Colonic mucosa (tissue), 4 donors: ENCODE measurements at regions not wholly inside any gene's neighbourhood (a gene's known extent, or its start where the extent isn't known, plus 50 kb on each side); places are given as distances from the start of the nearest gene placed in this dataset.
"Not testable (repeated sequence)": the region's sequence is repeated elsewhere in the genome, so short reads cannot be mapped to it uniquely, and the experiment has no call there.

Source experiments
- DNase-seq: peaks from one replicate; pipeline ENCODE4 v3.0.0-alpha.2; 2020
- H3K27ac ChIP-seq: fragments of 200-600 bp; one replicate; pipeline ENCODE4 v1.8.0; 2021
- H3K27me3 ChIP-seq: fragments of 200-600 bp; one replicate; pipeline ENCODE4 v1.8.0; 2021
- H3K36me3 ChIP-seq: fragments of 200-600 bp; one replicate; pipeline ENCODE4 v1.8.0; 2021
- H3K4me1 ChIP-seq: fragments of 200-600 bp; one replicate; pipeline ENCODE4 v1.8.0; 2021; ENCODE audit warnings: mild to moderate bottlenecking
- H3K4me3 ChIP-seq: fragments of 200-600 bp; one replicate; pipeline ENCODE4 v1.8.0; 2021
- H3K9ac ChIP-seq, 2 donors: one replicate each; pipeline ENCODE4 v1.7.0; 2013; ENCODE audit warnings: control low read depth in 2 of 2, low read depth in 2 of 2, low read length in 2 of 2
- H3K9me3 ChIP-seq: fragments of 200-600 bp; one replicate; pipeline ENCODE4 v1.8.0; 2021
- intact Hi-C: fragments of 100-400 bp; cut with DNase I; formaldehyde crosslinking; loops from one replicate; pipeline ENCODE4 v1.14.1; 2022
- TF ChIP-seq, protein P1 (sequence below): fragments of 200-600 bp; IDR thresholded peaks from one replicate; pipeline ENCODE4 v1.8.0; 2022; ENCODE audit warnings: antibody characterized with exemption, mild to moderate bottlenecking
- donor health status: healthy.
- donor health status: DM: no; HTN: no; CAD: no.
- donor health status: DM: no; HTN: no; CAD: no.

GRCh38 chr3:148540851-148541250, 156.9 kb upstream of the AGTR1 start:
- Histone ChIP-seq H3K9me3 (no peaks in the 10 kb centered on the region), H3K9ac (no peak overlapping the region), H3K27ac (no peak overlapping the region), H3K4me3 (no peak overlapping the region), H3K27me3 (no peaks in the 10 kb centered on the region), H3K36me3 (no peaks in the 10 kb centered on the region), H3K4me1 (no peaks in the 10 kb centered on the region)
- no peak for DNase-seq
- TF ChIP-seq, protein P1, sequence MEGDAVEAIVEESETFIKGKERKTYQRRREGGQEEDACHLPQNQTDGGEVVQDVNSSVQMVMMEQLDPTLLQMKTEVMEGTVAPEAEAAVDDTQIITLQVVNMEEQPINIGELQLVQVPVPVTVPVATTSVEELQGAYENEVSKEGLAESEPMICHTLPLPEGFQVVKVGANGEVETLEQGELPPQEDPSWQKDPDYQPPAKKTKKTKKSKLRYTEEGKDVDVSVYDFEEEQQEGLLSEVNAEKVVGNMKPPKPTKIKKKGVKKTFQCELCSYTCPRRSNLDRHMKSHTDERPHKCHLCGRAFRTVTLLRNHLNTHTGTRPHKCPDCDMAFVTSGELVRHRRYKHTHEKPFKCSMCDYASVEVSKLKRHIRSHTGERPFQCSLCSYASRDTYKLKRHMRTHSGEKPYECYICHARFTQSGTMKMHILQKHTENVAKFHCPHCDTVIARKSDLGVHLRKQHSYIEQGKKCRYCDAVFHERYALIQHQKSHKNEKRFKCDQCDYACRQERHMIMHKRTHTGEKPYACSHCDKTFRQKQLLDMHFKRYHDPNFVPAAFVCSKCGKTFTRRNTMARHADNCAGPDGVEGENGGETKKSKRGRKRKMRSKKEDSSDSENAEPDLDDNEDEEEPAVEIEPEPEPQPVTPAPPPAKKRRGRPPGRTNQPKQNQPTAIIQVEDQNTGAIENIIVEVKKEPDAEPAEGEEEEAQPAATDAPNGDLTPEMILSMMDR, result no peak
- intact Hi-C loops, result no loop called here

DNA sequence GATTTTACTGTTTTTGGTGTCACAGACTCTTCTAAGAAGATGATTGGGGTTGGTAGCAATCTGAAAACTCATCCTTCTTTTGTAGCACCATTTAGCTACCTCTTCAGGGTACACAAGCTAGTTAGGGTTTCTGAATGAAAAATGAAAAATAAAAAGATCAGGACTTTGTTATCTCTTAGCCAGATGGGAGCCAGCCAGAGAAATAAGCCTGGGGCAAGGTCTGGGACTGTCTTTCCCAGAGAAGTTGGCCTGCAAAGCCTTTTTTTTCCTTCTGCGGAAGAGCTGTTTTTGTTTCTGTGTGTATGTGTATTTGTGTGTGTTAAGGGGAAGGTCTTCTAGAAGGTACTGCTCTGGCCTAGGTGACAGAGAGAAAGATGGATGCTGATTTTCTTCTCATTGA, 150.7 kb upstream of the AGTR1 start:
- no peak for DNase-seq
- H3K27ac ChIP-seq, result no peak overlapping the region
- no peak overlapping the region for H3K4me3 ChIP-seq
- H3K9me3 ChIP-seq, result no peaks in the 10 kb centered on the region
- TF ChIP-seq, protein P1, result no peak
- no peaks in the 10 kb centered on the region for H3K27me3 ChIP-seq
- intact Hi-C loops, result no loop called here
- no peaks in the 10 kb centered on the region for H3K4me1 ChIP-seq
- H3K9ac ChIP-seq, result no peak overlapping the region
- no peaks in the 10 kb centered on the region for H3K36me3 ChIP-seq

DNA sequence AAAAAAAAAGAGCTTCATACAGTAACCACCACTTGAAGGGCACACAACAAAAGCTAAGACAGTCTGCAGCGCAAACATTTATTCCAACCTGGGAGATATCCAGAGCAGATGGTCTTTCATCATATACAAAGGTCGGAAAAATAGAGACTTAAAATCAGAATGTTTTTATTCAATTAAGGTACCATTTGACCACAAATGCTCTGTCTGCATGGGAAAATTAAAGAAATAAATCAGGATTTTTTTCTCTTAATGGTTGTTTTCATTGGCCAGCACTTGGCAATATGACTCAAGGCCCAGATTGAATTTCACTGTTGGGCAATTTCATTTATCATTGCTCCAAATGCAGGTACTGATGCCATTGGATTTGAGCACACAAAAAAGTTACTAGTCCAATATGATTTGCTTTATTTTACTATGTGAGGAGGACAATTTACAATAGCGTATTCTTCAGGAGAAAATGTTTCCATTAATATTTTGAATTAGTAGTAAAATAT, 145.9 kb upstream of the AGTR1 start:
- Histone ChIP-seq H3K36me3 (no peaks in the 10 kb centered on the region), H3K9ac (no peak overlapping the region), H3K4me3 (no peak overlapping the region), H3K27ac (no peak overlapping the region), H3K4me1 (no peaks in the 10 kb centered on the region), H3K9me3 (no peaks in the 10 kb centered on the region), H3K27me3 (no peaks in the 10 kb centered on the region)
- no peak for DNase-seq
- TF ChIP-seq, protein P1, result no peak
- intact Hi-C loops, result no loop called here

DNA sequence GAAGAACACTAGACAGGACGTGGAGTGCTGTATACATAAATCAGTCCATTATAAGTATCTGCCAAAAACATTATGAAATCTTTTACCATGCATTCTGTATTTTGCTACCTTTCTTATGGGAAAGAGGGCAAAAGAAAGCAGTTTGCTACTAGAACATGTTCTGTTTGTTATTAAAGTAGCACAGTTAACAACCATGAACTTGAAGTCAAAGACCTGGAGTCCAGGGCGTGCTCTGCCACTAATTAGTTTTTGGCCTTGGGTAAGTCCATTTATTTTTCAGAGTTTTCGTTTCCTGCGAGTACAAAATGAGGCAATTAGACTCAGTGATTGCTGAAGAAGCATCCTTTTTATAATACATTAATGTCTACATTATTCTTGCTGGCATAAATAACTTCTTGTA, 143.3 kb upstream of the AGTR1 start:
- no peaks in the 10 kb centered on the region for H3K4me1 ChIP-seq
- H3K9me3 ChIP-seq, result no peaks in the 10 kb centered on the region
- TF ChIP-seq, protein P1, result no peak
- no peak overlapping the region for H3K27ac ChIP-seq
- no peak overlapping the region for H3K4me3 ChIP-seq
- intact Hi-C loops, result no loop called here
- H3K36me3 ChIP-seq, result no peaks in the 10 kb centered on the region
- no peak for DNase-seq
- no peaks in the 10 kb centered on the region for H3K27me3 ChIP-seq
- no peak overlapping the region for H3K9ac ChIP-seq

DNA sequence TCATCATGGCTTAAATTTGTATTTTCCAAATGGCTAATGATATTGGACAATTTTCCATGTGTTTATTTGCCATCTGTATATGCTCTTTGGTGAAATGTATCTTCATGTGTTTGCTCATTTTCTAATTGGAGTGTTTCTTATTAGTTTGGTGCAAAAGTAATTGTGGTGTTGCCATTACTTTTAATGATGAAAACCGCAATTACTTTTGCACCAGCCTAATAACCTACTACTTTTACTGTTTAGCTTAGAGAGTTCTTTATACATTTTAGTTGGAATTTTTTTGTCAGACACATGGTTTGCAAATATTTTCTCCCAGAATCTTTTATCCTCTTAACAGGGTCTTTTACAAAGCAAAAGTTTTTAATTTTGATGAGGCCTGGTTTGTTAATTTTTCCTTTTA, 141.0 kb upstream of the AGTR1 start:
- intact Hi-C loops, result no loop called here

GRCh38 chr3:148577579-148577978, 120.1 kb upstream of the AGTR1 start:
- DNase-seq, H3K27me3 ChIP-seq, H3K27ac ChIP-seq, H3K4me1 ChIP-seq, H3K9me3 ChIP-seq, H3K4me3 ChIP-seq, H3K36me3 ChIP-seq, H3K9ac ChIP-seq, intact Hi-C loops: not testable (repeated sequence)

More for the DNA sequence above, 141.0 kb upstream of the AGTR1 start:
- Histone ChIP-seq H3K4me3 (no peak overlapping the region), H3K36me3 (no peaks in the 10 kb centered on the region), H3K9me3 (no peaks in the 10 kb centered on the region), H3K27me3 (no peaks in the 10 kb centered on the region), H3K9ac (no peak overlapping the region), H3K27ac (no peak overlapping the region), H3K4me1 (no peaks in the 10 kb centered on the region)
- TF ChIP-seq, protein P1, result no peak
- no peak for DNase-seq
